Liver (tissue), 3 donors: ENCODE measurements at regions not wholly inside any gene's neighbourhood (a gene's known extent, or its start where the extent isn't known, plus 50 kb on each side); places are given as distances from the start of the nearest gene placed in this dataset.

Experiments
- CTCF ChIP-seq: fragments of 150-350 bp; IDR thresholded peaks from 2 replicates; pipeline ENCODE4 v1.5.1; 2017; ENCODE audit warnings: improper control_type of control experiment, low read depth, low read length; ENCODE audit not compliant: missing input control
- GABPA ChIP-seq, 2 donors: IDR thresholded peaks in 1 of 2; conservative IDR thresholded peaks in 1 of 2; 2 replicates each; pipeline ENCODE4 v1.6.1; 2016; ENCODE audit warnings: antibody characterized with exemption in 2 of 2, mild to moderate bottlenecking in 1 of 2, moderate library complexity in 1 of 2
- JUND ChIP-seq, 2 donors: IDR thresholded peaks; 2 replicates each; pipeline ENCODE4 v1.6.1; 2016; ENCODE audit warnings: antibody characterized with exemption in 2 of 2
- MAX ChIP-seq: IDR thresholded peaks from 2 replicates; pipeline ENCODE4 v1.6.1; 2016; ENCODE audit warnings: antibody characterized with exemption
- RAD21 ChIP-seq, 2 donors: IDR thresholded peaks; 2 replicates each; pipeline ENCODE4 v1.6.1; 2016; ENCODE audit warnings: antibody characterized with exemption in 2 of 2, mild to moderate bottlenecking in 2 of 2
- REST ChIP-seq: IDR thresholded peaks from 2 replicates; pipeline ENCODE4 v1.6.1; 2016; ENCODE audit warnings: antibody characterized with exemption, mild to moderate bottlenecking
- SP1 ChIP-seq: IDR thresholded peaks from 2 replicates; pipeline ENCODE4 v1.6.1; 2018; ENCODE audit warnings: antibody characterized with exemption, mild to moderate bottlenecking
- TAF1 ChIP-seq: conservative IDR thresholded peaks from 2 replicates; pipeline ENCODE4 v1.6.1; 2016; ENCODE audit warnings: antibody characterized with exemption, mild to moderate bottlenecking
- YY1 ChIP-seq: IDR thresholded peaks from 2 replicates; pipeline ENCODE4 v1.6.1; 2016; ENCODE audit warnings: antibody characterized with exemption, mild to moderate bottlenecking
- ZBTB33 ChIP-seq: IDR thresholded peaks from 2 replicates; pipeline ENCODE4 v1.6.1; 2016; ENCODE audit warnings: antibody characterized with exemption
- donor health status: healthy.
- donor health status: healthy.

- TF ChIP-seq MAX = no peak
- no peak for TF ChIP-seq CTCF
- TF ChIP-seq REST = no peak
- no peak for TF ChIP-seq YY1
- TF ChIP-seq GABPA (IDR thresholded peaks at IDR 0.05 in 1 of 2, conservative IDR thresholded peaks at IDR 0.05 in 1 of 2) = no peak
- no peak for TF ChIP-seq RAD21 (IDR thresholded peaks at IDR 0.05)
- TF ChIP-seq JUND (IDR thresholded peaks at IDR 0.05) = no peak
- no peak for TF ChIP-seq SP1
- TF ChIP-seq TAF1 = no peak
- no peak for TF ChIP-seq ZBTB33
Observed at GRCh38 chr7:42858570-42858969, 53.3 kb downstream of the C7orf25 start.
